PC-9 (cell line): ENCODE measurements at regions not wholly inside any gene's neighbourhood (a gene's known extent, or its start where the extent isn't known, plus 50 kb on each side); places are given as distances from the start of the nearest gene placed in this dataset.

Source experiments
- EZH2 ChIP-seq: fragments of 200-600 bp; sonication (generic); IDR thresholded peaks from 2 replicates; pipeline ENCODE4 v1.8.0; 2017; ENCODE audit warnings: antibody characterized with exemption, low read depth
- TF ChIP-seq, protein P1 (sequence below): fragments of 200-600 bp; sonication (generic); conservative IDR thresholded peaks from 2 replicates; pipeline ENCODE4 v1.6.1; 2017; ENCODE audit warnings: mixed run types, antibody characterized with exemption, mild to moderate bottlenecking, moderate library complexity

GRCh38 chr6:4354181-4354580 lies 218.8 kb upstream of the ECI2 start:
- TF ChIP-seq, protein P1, sequence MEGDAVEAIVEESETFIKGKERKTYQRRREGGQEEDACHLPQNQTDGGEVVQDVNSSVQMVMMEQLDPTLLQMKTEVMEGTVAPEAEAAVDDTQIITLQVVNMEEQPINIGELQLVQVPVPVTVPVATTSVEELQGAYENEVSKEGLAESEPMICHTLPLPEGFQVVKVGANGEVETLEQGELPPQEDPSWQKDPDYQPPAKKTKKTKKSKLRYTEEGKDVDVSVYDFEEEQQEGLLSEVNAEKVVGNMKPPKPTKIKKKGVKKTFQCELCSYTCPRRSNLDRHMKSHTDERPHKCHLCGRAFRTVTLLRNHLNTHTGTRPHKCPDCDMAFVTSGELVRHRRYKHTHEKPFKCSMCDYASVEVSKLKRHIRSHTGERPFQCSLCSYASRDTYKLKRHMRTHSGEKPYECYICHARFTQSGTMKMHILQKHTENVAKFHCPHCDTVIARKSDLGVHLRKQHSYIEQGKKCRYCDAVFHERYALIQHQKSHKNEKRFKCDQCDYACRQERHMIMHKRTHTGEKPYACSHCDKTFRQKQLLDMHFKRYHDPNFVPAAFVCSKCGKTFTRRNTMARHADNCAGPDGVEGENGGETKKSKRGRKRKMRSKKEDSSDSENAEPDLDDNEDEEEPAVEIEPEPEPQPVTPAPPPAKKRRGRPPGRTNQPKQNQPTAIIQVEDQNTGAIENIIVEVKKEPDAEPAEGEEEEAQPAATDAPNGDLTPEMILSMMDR: no peak
- no peak for TF ChIP-seq EZH2
